Activated effector memory CD4-positive, alpha-beta T cell treated with Interleukin-2 at 50 U/mL for 16 hours (primary cell): ENCODE measurements at regions not wholly inside any gene's neighbourhood (a gene's known extent, or its start where the extent isn't known, plus 50 kb on each side); places are given as distances from the start of the nearest gene placed in this dataset.

ENCODE experiments used
- DNase-seq: peaks from one replicate; pipeline ENCODE4 v3.0.0-alpha.2; 2020

GRCh38 chr1:50358962-50359361 is 64.3 kb downstream of the DMRTA2 start:
- DNase-seq: no peak

GRCh38 chr1:50357186-50357585 is 66.1 kb downstream of the DMRTA2 start:
- no peak for DNase-seq

GRCh38 chr1:50354813-50355212 is 68.4 kb downstream of the DMRTA2 start:
- no peak for DNase-seq

GRCh38 chr1:50352428-50352827 is 70.8 kb downstream of the DMRTA2 start:
- DNase-seq: no peak

GRCh38 chr1:50350868-50351267 is 72.4 kb downstream of the DMRTA2 start:
- DNase-seq: no peak

- DNase-seq: no peak
Measured at GRCh38 chr1:50350421-50350820, 72.8 kb downstream of the DMRTA2 start.

- DNase-seq: no peak
Measured at GRCh38 chr1:50349242-50349565, 74.0 kb downstream of the DMRTA2 start.

- DNase-seq: no peak
Measured at GRCh38 chr1:50348449-50349241, 74.6 kb downstream of the DMRTA2 start.

GRCh38 chr1:50347933-50348332 is 75.3 kb downstream of the DMRTA2 start:
- no peak for DNase-seq

GRCh38 chr1:50346621-50347020 is 76.6 kb downstream of the DMRTA2 start:
- DNase-seq: no peak

- no peak for DNase-seq
Measured at GRCh38 chr1:50343323-50343722, 79.9 kb downstream of the DMRTA2 start.

GRCh38 chr1:50342525-50342924 is 80.7 kb downstream of the DMRTA2 start:
- no peak for DNase-seq

- DNase-seq: no peak
Measured at GRCh38 chr1:50335036-50335435, 88.2 kb downstream of the DMRTA2 start.

GRCh38 chr1:50333595-50333974 is 89.7 kb downstream of the DMRTA2 start:
- DNase-seq: peak; percentile 11

GRCh38 chr1:50332941-50333594 is 90.2 kb downstream of the DMRTA2 start:
- peak; percentile 15 for DNase-seq

GRCh38 chr1:50329332-50329932 is 93.8 kb downstream of the DMRTA2 start:
- no peak for DNase-seq

- no peak for DNase-seq
Measured at GRCh38 chr1:50328552-50328951, 94.7 kb downstream of the DMRTA2 start.

GRCh38 chr1:50326026-50326425 is 97.2 kb downstream of the DMRTA2 start:
- DNase-seq: no peak

GRCh38 chr1:50322579-50322978 is 100.7 kb downstream of the DMRTA2 start:
- DNase-seq: no peak

GRCh38 chr1:50318428-50318827 is 104.8 kb downstream of the DMRTA2 start:
- no peak for DNase-seq

- no peak for DNase-seq
Measured at GRCh38 chr1:50308878-50309277, 114.4 kb downstream of the DMRTA2 start.

GRCh38 chr1:50305808-50306207 is 117.4 kb downstream of the DMRTA2 start:
- no peak for DNase-seq

- no peak for DNase-seq
Measured at GRCh38 chr1:50300297-50300696, 122.9 kb downstream of the DMRTA2 start.

- DNase-seq: no peak
Measured at GRCh38 chr1:50295566-50295965, 127.7 kb downstream of the DMRTA2 start.
